H9 (cell line): ENCODE measurements at regions not wholly inside any gene's neighbourhood (a gene's known extent, or its start where the extent isn't known, plus 50 kb on each side); places are given as distances from the start of the nearest gene placed in this dataset.

ENCODE experiments used
- DNase-seq: peaks from one replicate; pipeline ENCODE4 v3.0.0-alpha.2; 2017
- H2AFZ ChIP-seq: one replicate; pipeline ENCODE4 v1.6.1; 2013; ENCODE audit warnings: mild to moderate bottlenecking, low read length, control low read depth, moderate library complexity
- H2AK5ac ChIP-seq: 2 replicates; pipeline ENCODE4 v1.6.1; 2013; ENCODE audit warnings: low read length, control low read depth, mixed read lengths; ENCODE audit not compliant: insufficient read length
- H2BK120ac ChIP-seq: one replicate; pipeline ENCODE4 v1.6.1; 2013; ENCODE audit warnings: low read depth, mild to moderate bottlenecking, low read length, control low read depth, inconsistent platforms; ENCODE audit not compliant: poor library complexity, severe bottlenecking
- H2BK12ac ChIP-seq: 2 replicates; pipeline ENCODE4 v1.6.1; 2013; ENCODE audit warnings: low read length, control low read depth, mixed read lengths, low read depth; ENCODE audit not compliant: insufficient read length
- H2BK15ac ChIP-seq: 2 replicates; pipeline ENCODE4 v1.6.1; 2013; ENCODE audit warnings: low read depth, low read length, control low read depth
- H2BK20ac ChIP-seq: one replicate; pipeline ENCODE4 v1.6.1; 2013; ENCODE audit warnings: low read depth, mild to moderate bottlenecking, low read length, control low read depth, inconsistent platforms; ENCODE audit not compliant: poor library complexity, severe bottlenecking
- H2BK5ac ChIP-seq: 2 replicates; pipeline ENCODE4 v1.6.1; 2013; ENCODE audit warnings: low read length, control low read depth, mixed read lengths; ENCODE audit not compliant: insufficient read length
- H3K14ac ChIP-seq: 2 replicates; pipeline ENCODE4 v1.6.1; 2013; ENCODE audit warnings: low read length, control low read depth; ENCODE audit not compliant: insufficient read depth
- H3K18ac ChIP-seq: 2 replicates; pipeline ENCODE4 v1.6.1; 2013; ENCODE audit warnings: low read depth, mild to moderate bottlenecking, mixed read lengths, low read length, control low read depth; ENCODE audit not compliant: insufficient read length
- H3K23ac ChIP-seq: 2 replicates; pipeline ENCODE4 v1.6.1; 2013; ENCODE audit warnings: low read length, control low read depth, mixed read lengths, low read depth; ENCODE audit not compliant: insufficient read length
- H3K23me2 ChIP-seq: 2 replicates; pipeline ENCODE4 v1.6.1; 2013; ENCODE audit warnings: low read depth, mild to moderate bottlenecking, mixed read lengths, low read length, control low read depth; ENCODE audit not compliant: insufficient read length, poor library complexity, severe bottlenecking
- H3K27ac ChIP-seq: 2 replicates; pipeline ENCODE4 v1.5.1; 2013; ENCODE audit warnings: low read length, control low read depth, mixed read lengths, low read depth; ENCODE audit not compliant: insufficient read length
- H3K27me3 ChIP-seq: 2 replicates; pipeline ENCODE4 v1.6.1; 2013; ENCODE audit warnings: low read length, control low read depth, inconsistent platforms; ENCODE audit not compliant: insufficient read depth
- H3K4ac ChIP-seq: 2 replicates; pipeline ENCODE4 v1.6.1; 2013; ENCODE audit warnings: low read depth, mild to moderate bottlenecking, control low read depth, inconsistent platforms, low read length, moderate library complexity
- H3K4me1 ChIP-seq: 2 replicates; pipeline ENCODE4 v1.6.1; 2013; ENCODE audit warnings: low read length, control low read depth, inconsistent platforms; ENCODE audit not compliant: insufficient read depth
- H3K4me2 ChIP-seq: 2 replicates; pipeline ENCODE4 v1.6.1; 2013; ENCODE audit warnings: low read length, control low read depth, mixed read lengths; ENCODE audit not compliant: insufficient read length, insufficient read depth
- H3K56ac ChIP-seq: 2 replicates; pipeline ENCODE4 v1.6.1; 2013; ENCODE audit warnings: low read depth, mild to moderate bottlenecking, mixed read lengths, low read length, control low read depth; ENCODE audit not compliant: insufficient read length
- H3K79me1 ChIP-seq: 2 replicates; pipeline ENCODE4 v1.6.1; 2013; ENCODE audit warnings: low read depth, mild to moderate bottlenecking, moderate library complexity, low read length, control low read depth, inconsistent platforms; ENCODE audit not compliant: insufficient read depth, poor library complexity, severe bottlenecking
- H3K79me2 ChIP-seq: 2 replicates; pipeline ENCODE4 v1.6.1; 2013; ENCODE audit warnings: low read length, control low read depth, inconsistent platforms; ENCODE audit not compliant: insufficient read depth
- H3K9ac ChIP-seq: 2 replicates; pipeline ENCODE4 v1.6.1; 2013; ENCODE audit warnings: low read length, control low read depth, mixed read lengths; ENCODE audit not compliant: insufficient read length; ENCODE audit errors: extremely low read depth
- H3K9me3 ChIP-seq: one replicate; pipeline ENCODE4 v1.6.1; 2013; ENCODE audit warnings: low read depth, low read length, inconsistent platforms; ENCODE audit not compliant: control insufficient read depth
- H3T11ph ChIP-seq: one replicate; pipeline ENCODE4 v1.6.1; 2013; ENCODE audit warnings: mild to moderate bottlenecking, low read length, control low read depth, inconsistent platforms
- H4K20me1 ChIP-seq: one replicate; pipeline ENCODE4 v1.6.1; 2013; ENCODE audit not compliant: control insufficient read depth, insufficient read length, insufficient read depth
- H4K5ac ChIP-seq: 2 replicates; pipeline ENCODE4 v1.6.1; 2013; ENCODE audit warnings: low read depth, mild to moderate bottlenecking, mixed read lengths, low read length, control low read depth; ENCODE audit not compliant: insufficient read length
- H4K8ac ChIP-seq: replicated peaks from 2 replicates; pipeline ENCODE4 v1.6.1; 2013; ENCODE audit warnings: low read length, control low read depth, mixed read lengths, low read depth; ENCODE audit not compliant: insufficient read length
- H4K91ac ChIP-seq: 2 replicates; pipeline ENCODE4 v1.6.1; 2013; ENCODE audit warnings: low read depth, mild to moderate bottlenecking, moderate library complexity, mixed read lengths, low read length, control low read depth; ENCODE audit not compliant: insufficient read length
- H3K27ac Mint-ChIP-seq, 3 experiments: 2 replicates in 2 of 3; 3 replicates in 1 of 3; pipeline ENCODE4 v1.8.0; 2020 to 2021; ENCODE audit warnings: mixed read lengths in 3 of 3, mild to moderate bottlenecking in 1 of 3, moderate library complexity in 1 of 3
- H3K27me3 Mint-ChIP-seq: 2 replicates; pipeline ENCODE4 v1.8.0; 2021; ENCODE audit warnings: low read depth, mild to moderate bottlenecking, moderate library complexity, mixed read lengths
- H3K36me3 Mint-ChIP-seq, 3 experiments: 2 replicates in 2 of 3; 3 replicates in 1 of 3; pipeline ENCODE4 v1.8.0; 2020 to 2021; ENCODE audit warnings: low read depth in 3 of 3, mixed read lengths in 3 of 3; ENCODE audit not compliant: insufficient read depth in 1 of 3
- H3K4me1 Mint-ChIP-seq, 2 experiments: 2 replicates each; pipeline ENCODE4 v1.8.0; 2020; ENCODE audit warnings: mixed read lengths in 2 of 2
- H3K4me3 Mint-ChIP-seq, 2 experiments: 2 replicates in 1 of 2; 3 replicates in 1 of 2; pipeline ENCODE4 v1.8.0; 2020 to 2021; ENCODE audit warnings: mild to moderate bottlenecking in 2 of 2, mixed read lengths in 2 of 2, moderate library complexity in 1 of 2
- H3K9me3 Mint-ChIP-seq, 2 experiments: 2 replicates in 1 of 2; 3 replicates in 1 of 2; pipeline ENCODE4 v1.8.0; 2020; ENCODE audit warnings: mild to moderate bottlenecking in 2 of 2, mixed read lengths in 2 of 2, moderate library complexity in 1 of 2
- WGBS: extraction: QIAGEN DNeasy Blood & Tissue Kit; methylation state at CpG from one replicate; pipeline ENCODE4 v1.1.7; 2013; ENCODE audit warnings: missing lambda C conversion rate, low lambda C conversion rate, mixed read lengths; ENCODE audit not compliant: insufficient read length; ENCODE audit errors: extremely low coverage; 5-methylcytosine and 5-hydroxymethylcytosine counted together
- TF ChIP-seq, protein P1 (sequence below): fragments of 200-600 bp; sonication (generic); conservative IDR thresholded peaks from 3 replicates; pipeline ENCODE4 v1.8.0; 2021; ENCODE audit warnings: antibody characterized with exemption, mild to moderate bottlenecking

GRCh38 chr10:78351283-78351682, 317.6 kb downstream of the RPS24 start:
- Histone ChIP-seq H4K8ac (no peak overlapping the region), H3K27ac (no peak overlapping the region)
- no peak overlapping the region for H3K4me3 Mint-ChIP-seq

More at GRCh38 chr10:78351283-78351682, 317.6 kb downstream of the RPS24 start:
- no peak overlapping the region for H2BK20ac ChIP-seq
- no peaks in the 10 kb centered on the region for H3K79me1 ChIP-seq
- H2AFZ ChIP-seq = no peak overlapping the region
- no peak overlapping the region for H3K56ac ChIP-seq
- no peaks in the 10 kb centered on the region for H4K20me1 ChIP-seq
- Mint-ChIP-seq H3K27ac (no peak overlapping the region), H3K9me3 (peaks cover 13 to 16% of the 10 kb centered on the region in 2 experiments), H3K4me1 (peaks cover 7 to 10% of the 10 kb centered on the region in 2 experiments), H3K36me3 (peaks cover 0 to 7% (median 5%) of the 10 kb centered on the region in 3 experiments; a peak in 4 of 7 replicates), H3K27me3 (peaks cover 7% of the 10 kb centered on the region)
- no peak overlapping the region for H2BK12ac ChIP-seq
- H3K23ac ChIP-seq = no peak overlapping the region
- DNase-seq = no peak
- H3K4me2 ChIP-seq = no peak overlapping the region
- no peak overlapping the region for H2BK120ac ChIP-seq
- H4K91ac ChIP-seq = no peak overlapping the region
- no peak overlapping the region for H3K18ac ChIP-seq
- H3K4me1 ChIP-seq = no peaks in the 10 kb centered on the region
- no peak overlapping the region for H3K4ac ChIP-seq
- no peak overlapping the region for H4K5ac ChIP-seq
- no peak overlapping the region for H3K14ac ChIP-seq
- H2BK15ac ChIP-seq = no peak overlapping the region
- TF ChIP-seq, protein P1, sequence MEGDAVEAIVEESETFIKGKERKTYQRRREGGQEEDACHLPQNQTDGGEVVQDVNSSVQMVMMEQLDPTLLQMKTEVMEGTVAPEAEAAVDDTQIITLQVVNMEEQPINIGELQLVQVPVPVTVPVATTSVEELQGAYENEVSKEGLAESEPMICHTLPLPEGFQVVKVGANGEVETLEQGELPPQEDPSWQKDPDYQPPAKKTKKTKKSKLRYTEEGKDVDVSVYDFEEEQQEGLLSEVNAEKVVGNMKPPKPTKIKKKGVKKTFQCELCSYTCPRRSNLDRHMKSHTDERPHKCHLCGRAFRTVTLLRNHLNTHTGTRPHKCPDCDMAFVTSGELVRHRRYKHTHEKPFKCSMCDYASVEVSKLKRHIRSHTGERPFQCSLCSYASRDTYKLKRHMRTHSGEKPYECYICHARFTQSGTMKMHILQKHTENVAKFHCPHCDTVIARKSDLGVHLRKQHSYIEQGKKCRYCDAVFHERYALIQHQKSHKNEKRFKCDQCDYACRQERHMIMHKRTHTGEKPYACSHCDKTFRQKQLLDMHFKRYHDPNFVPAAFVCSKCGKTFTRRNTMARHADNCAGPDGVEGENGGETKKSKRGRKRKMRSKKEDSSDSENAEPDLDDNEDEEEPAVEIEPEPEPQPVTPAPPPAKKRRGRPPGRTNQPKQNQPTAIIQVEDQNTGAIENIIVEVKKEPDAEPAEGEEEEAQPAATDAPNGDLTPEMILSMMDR = no peak
- H3T11ph ChIP-seq = no peak overlapping the region
- no peaks in the 10 kb centered on the region for H3K23me2 ChIP-seq
- H3K79me2 ChIP-seq = no peaks in the 10 kb centered on the region
- H2BK5ac ChIP-seq = no peak overlapping the region
- WGBS = no CpG with 5 or more reads among the region's 6 CpGs
- H3K9me3 ChIP-seq = no peaks in the 10 kb centered on the region
- H3K9ac ChIP-seq = no peak overlapping the region
- H2AK5ac ChIP-seq = no peak overlapping the region
- H3K27me3 ChIP-seq = no peaks in the 10 kb centered on the region
